Activated CD8-positive, alpha-beta memory T cell treated with anti-CD3 and anti-CD28 coated beads for 48 hours (primary cell): ENCODE measurements at regions not wholly inside any gene's neighbourhood (a gene's known extent, or its start where the extent isn't known, plus 50 kb on each side); places are given as distances from the start of the nearest gene placed in this dataset.

Experiments
- DNase-seq, 3 experiments: peaks; one replicate each; pipeline ENCODE4 v3.0.0-alpha.2; 2020; ENCODE audit warnings: low read depth in 2 of 3, low spot score in 2 of 3

DNA sequence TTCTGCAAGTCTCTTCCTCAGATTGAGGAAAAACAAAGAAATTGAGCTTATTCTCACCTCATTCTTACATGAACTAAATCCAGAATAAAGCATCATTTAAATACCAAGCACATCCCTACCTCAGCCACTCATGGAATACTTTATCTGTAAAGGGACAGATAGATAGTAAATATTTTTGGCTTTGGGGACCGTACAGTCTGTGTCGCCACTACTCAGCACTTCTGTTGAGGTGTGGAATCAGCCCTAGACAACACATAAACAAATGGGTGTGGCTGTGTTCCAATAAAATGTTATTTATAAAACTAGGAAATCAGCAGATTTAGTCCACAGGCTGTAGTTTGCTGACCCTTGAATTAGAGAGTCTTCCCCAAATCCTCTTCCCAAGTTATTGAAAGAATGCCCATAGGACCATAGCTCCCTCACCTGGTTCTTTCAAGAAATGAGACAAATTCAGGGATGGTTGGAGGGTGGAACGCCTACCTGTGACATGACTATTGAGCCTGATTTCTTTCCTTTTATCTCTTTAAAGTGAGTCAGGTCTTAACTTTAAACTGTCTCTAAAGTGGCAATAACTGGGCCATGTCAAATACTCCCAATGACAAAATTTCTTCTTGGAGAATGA lies 878.5 kb downstream of the USP25 start:
- DNase-seq: no peak

GRCh38 chr21:16619281-16619680 lies 889.5 kb downstream of the USP25 start:
- no peak for DNase-seq

DNA sequence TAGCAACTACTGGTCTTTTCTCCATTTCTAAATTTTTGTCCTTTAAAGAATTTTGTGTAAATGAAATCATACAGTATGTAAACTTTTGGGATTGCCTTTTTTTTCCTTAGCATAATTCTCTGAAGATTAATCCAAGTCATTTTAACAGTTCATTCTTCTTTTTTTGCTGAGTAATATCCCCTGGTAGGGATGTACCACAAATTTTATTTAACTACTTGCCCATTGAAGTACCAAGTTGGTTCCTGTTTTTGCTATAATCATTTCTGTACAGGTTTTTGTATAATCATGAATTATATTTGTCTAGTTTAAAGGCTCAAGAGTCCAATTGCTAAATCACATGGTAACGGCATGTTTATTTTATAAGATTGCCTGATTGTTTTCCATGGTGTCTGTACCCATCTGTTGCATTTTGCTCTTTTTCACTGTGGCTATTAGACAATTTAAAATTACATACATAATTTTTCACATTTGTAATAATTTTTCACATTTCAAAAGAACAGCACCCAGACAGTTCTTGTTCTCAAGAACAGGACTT lies 891.1 kb downstream of the USP25 start:
- DNase-seq: no peak

- no peak for DNase-seq
Measured at GRCh38 chr21:16624479-16625118, 888.2 kb upstream of the CXADR start.

GRCh38 chr21:16625491-16625890 lies 887.4 kb upstream of the CXADR start:
- DNase-seq: no peak

DNA sequence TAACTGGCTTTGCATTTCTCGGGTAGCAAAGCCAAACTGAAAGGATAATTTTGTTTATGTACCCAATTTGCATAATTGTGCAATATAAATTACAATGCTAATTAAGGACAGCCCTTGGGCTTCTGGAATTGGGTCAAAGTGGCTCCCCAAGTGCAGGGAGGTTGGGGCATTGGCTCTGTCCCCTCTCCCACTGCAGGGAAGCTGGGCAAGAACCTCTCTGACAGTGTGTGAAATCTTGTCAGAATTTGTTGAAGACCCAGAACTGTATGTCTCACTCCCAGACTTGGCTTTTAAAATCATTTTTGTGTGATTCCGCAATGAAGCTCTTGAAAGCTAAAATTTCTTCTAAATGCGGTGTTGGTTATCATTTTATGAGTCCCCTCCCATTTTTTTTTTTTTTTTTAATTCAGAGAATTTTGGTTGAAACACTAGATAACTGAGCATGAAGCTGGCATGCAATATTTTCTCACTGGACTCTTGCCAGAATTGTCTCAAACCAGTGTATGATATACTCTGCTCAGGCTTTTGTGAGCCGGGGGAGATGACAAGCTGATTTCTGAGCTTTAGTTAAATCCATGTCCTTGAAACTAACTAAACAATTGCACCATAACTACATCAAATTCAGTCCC lies 878.9 kb upstream of the CXADR start:
- no peak for DNase-seq

DNA sequence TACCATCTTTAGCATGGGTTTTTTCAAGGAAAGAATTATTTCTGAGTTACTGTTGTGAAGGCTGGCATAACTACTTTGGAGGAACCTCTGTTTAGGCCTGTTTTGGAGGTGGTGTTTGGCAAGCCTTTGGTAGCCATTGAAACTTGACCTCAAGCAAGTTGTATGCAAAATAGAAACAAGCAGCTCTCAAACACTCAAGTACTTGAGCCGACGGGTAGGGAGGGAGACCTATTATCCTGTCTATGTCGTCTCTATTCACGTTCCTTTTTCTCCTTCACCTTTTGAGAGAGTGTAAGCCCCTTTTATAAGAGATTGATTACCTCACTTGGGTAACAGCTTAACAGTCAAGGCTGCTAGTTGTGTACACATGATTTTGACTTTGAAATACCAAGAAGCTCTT lies 878.3 kb upstream of the CXADR start:
- no peak for DNase-seq

DNA sequence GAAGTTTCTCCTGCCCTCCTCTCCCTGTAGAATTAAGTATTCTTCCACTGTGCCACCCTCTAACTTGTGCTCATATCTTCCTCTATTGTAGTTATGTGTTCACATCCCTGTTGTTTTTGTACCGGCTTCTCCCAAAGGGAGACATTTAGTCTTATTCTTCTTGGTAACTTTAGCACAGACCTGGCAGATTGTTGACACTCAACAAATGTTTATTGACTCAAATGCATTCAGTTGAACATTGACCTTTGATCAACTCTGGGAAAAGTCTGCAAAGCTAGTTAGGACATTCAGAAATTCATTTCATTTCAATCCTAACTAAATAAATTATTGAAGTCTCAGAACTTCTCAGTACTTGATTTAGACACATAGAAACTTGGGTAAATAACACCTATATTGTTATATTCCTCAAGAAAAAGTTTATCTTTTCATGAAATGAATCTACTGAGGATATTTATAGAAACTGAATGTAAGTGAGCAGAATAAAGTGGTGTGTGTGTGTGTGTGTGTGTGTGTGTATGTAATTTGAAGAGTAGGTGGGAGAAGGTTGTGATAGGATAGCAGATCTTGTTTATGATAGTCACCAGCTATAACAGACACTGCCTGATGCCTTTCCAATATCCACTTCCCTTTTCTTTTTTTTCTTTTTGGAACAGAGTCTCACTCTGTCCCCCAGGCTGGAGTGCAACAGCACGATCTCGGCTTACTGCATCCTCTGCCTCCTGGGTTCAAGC lies 872.4 kb upstream of the CXADR start:
- DNase-seq: no peak

DNA sequence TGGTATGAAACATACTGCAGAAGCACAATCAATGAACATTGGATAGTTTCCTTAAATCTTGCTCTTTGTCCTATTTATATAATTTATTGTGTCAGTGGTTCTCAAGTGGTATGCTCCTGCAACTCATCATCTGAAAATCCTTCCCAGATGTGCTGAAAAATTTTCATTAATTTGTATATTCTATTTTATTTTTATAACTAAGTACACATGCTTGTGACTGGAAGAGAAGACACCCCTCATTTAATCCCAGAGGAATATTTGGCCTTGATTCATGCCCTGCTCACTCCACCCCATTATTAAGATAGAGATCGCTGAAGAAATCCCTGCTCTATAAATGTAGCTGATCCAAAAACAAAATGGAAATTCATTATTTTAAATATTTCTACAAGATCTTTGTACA lies 870.5 kb upstream of the CXADR start:
- no peak for DNase-seq

DNA sequence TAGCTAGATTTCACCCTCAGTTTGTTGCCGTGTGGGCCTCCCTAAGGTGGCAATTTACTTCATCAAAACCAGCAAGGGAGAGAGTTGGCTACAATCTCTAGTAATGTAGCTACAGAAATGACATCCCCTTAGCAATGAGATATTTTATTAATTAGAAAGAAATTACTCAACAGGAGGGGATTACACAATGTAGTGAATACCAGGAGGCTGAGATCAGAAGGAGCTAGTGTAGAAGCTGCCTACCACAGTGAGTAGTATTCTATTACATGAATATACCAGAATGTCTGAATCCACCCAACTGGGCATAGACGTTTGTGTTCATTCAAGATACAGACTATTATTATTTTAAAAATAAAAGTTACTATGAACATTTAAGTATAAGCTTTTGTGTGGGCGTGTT lies 868.2 kb upstream of the CXADR start:
- no peak for DNase-seq

DNA sequence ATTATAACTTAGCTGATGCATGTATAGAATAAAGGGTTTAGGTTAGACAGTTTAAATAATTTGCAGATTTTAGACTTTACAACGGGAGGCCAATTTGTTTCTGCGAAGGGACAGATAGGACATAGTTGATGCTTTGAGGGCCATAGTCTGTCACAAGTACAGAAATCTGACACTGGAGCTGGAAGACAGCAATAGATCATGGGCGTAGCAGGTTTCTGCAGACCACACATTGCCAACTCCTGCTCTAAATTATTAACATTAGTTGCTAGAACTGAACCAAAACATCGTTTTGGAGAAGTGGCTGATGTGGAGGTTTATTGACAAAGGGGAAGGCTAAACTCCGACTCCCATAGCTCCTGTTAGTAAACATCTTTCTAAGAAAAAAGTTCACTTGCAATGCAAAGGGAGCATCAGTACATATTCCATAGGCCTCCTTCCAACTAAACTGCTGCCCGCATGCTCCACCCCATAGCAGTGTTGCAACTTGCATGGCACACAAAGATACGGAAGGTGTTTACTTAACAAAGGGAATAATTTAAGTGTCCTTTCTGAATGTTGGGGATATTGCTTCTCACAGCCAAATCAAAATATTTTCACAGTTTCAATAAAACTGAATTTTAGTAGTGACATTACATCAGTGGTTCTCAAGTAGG lies 862.0 kb upstream of the CXADR start:
- DNase-seq: no peak

DNA sequence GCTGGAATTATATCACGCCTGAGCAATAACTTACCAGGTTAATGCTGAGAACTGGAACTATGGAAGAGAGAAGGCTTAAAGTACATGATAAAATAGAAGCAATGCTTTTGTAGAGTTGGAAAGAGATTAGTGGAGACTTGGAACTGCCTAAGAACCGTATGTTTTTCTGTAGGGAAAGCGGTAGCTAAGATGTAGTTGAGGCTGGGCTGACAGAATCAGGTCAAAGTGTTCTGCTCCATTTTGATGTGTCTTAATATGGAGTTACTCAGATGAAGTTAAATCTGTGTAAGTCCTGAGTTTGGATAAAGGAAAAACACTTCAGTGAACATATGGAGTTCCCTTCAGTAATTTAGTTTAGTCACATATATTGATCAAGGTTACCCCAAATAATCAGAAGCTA lies 860.9 kb upstream of the CXADR start:
- no peak for DNase-seq

DNA sequence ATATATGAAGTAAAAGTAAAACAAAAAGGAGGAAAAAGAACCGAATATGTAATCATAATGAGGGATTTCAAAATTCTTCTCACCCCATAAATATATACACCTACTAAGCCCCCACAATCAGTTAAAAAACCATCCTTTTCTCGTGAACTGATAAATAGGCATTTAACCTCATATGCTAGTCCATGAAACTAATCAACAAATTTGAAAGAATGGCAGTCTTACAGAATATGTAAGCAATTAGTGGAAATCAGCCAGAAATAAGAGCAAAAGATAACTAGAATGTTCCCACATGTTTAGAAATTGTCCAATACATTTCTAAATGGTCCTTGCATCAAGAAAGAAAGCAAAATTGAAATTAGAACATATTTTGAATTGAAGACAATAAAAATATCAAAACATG lies 849.4 kb upstream of the CXADR start:
- no peak for DNase-seq

- no peak for DNase-seq
Measured at GRCh38 chr21:16667395-16667794, 845.4 kb upstream of the CXADR start.

DNA sequence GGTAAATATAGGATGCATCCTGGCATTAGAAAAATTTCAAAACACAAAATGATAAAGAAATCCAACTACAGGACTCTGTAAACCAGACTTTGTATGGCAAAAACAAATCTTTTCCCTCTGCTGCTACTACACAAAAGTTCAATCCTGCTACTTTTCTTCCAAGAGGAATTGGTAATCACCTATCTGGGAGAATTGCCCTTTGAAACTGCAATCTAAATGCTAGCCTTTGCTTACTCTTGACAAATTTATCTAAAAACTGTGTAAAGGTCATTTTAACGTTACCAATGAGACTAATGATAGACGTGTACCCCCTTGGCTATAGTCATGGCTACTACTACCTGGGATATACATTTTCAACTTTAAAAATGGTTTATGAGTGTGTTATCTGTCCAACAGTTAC lies 837.9 kb upstream of the CXADR start:
- no peak for DNase-seq

DNA sequence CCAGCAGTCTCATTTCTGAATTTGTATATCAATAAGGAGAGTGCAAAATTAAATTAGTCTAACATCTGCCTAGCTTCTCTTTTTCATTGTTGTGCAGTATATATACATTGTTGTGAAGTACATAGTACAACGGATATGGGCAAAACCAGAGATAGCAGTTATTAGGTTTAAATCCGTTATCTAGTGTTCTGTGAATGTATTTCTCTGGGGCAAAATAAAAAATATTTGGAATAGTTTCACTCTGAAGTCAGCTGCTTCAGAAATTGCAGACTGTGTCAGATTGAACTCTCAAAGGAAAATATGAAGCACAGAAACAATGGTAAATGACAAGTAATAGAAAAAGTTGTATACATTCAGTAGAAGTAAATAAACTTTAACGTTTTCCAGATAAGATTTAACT lies 836.5 kb upstream of the CXADR start:
- DNase-seq: no peak

- DNase-seq: no peak
Measured at GRCh38 chr21:16678429-16679160, 834.2 kb upstream of the CXADR start.

DNA sequence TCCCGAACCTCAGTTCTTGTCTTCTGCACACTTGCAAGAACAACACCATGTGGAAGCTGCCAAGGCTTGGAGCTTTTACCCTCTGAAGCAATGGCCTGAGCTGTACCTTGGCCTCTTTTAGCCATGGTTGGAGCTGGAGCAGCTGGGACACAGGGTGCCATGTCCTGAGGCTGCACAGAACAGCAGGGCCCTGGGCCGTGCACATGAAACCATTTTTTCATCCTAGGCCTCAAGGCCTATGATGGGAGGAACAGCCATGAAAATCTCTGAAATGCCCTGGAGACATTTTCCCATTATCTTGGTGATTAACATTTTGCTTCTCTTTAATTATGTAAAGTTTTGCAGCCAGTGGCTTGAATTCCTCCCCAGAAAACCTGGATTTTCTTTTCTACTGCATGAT lies 817.8 kb upstream of the CXADR start:
- DNase-seq: no peak

DNA sequence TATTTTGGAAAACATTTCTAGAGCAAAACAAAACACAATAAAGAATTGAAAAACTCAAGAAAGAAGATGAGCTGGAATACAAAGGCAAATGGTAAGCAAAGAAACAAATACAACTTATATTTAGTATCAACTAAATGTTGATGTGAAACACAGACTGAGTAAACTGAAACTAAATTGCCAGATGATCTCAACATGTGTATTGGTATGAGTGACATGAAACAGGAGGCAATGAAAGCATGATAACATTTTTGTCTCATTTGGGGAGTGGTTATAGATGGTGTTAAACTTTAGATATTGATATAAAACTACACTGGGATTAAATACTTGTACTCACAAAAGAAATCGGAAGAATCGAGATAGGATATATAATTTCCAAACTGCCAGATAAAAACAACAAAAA lies 805.6 kb upstream of the CXADR start:
- DNase-seq: no peak

GRCh38 chr21:16708101-16708835 lies 804.6 kb upstream of the CXADR start:
- DNase-seq: no peak
